CD14-positive monocyte (primary cell): ENCODE measurements at regions not wholly inside any gene's neighbourhood (a gene's known extent, or its start where the extent isn't known, plus 50 kb on each side); places are given as distances from the start of the nearest gene placed in this dataset.

Source experiments
- DNase-seq, 3 donors: peaks; one replicate each; pipeline ENCODE4 v3.0.0-alpha.2; 2011 to 2022
- H2AFZ ChIP-seq: 2 replicates; pipeline ENCODE4 v1.6.0; 2012; ENCODE audit warnings: mild to moderate bottlenecking, low read depth, low read length, inconsistent platforms; ENCODE audit not compliant: insufficient read depth, poor library complexity, severe bottlenecking
- H3K27ac ChIP-seq, 2 donors: 1 replicate in 1 of 2; 2 replicates in 1 of 2; pipeline ENCODE4 v1.5.1; 2012 to 2013; ENCODE audit warnings: low read length in 2 of 2, control low read depth in 1 of 2, inconsistent platforms in 1 of 2, low read depth in 1 of 2, mild to moderate bottlenecking in 1 of 2
- H3K27me3 ChIP-seq, 2 donors: one replicate each; pipeline versions ENCODE4 v1.6.0 to v1.6.1; 2011 to 2013; ENCODE audit warnings: low read length in 2 of 2; ENCODE audit not compliant: control insufficient read depth in 2 of 2, insufficient read depth in 2 of 2
- H3K36me3 ChIP-seq, 2 donors: replicated peaks in 1 of 2; 1 replicate in 1 of 2; 2 replicates in 1 of 2; pipeline versions ENCODE4 v1.5.1 to v1.6.1; 2012 to 2013; ENCODE audit warnings: low read length in 2 of 2, control low read depth in 1 of 2, inconsistent platforms in 1 of 2, mild to moderate bottlenecking in 1 of 2; ENCODE audit not compliant: insufficient read depth in 2 of 2, control insufficient read depth in 1 of 2
- H3K4me1 ChIP-seq, 2 donors: 1 replicate in 1 of 2; 2 replicates in 1 of 2; pipeline versions ENCODE4 v1.5.1 to v1.6.1; 2012 to 2013; ENCODE audit warnings: low read length in 2 of 2, control low read depth in 1 of 2, inconsistent platforms in 1 of 2, mild to moderate bottlenecking in 1 of 2, moderate library complexity in 1 of 2; ENCODE audit not compliant: insufficient read depth in 2 of 2, control insufficient read depth in 1 of 2
- H3K4me2 ChIP-seq: replicated peaks from 2 replicates; pipeline ENCODE3; 2012; ENCODE audit warnings: low read length, moderate library complexity, mild to moderate bottlenecking; ENCODE audit not compliant: poor library complexity, severe bottlenecking; ENCODE audit errors: extremely low read depth
- H3K4me3 ChIP-seq, 3 experiments: fragments of 200-600 bp in 1 of 3; sonication (generic) in 1 of 3; replicated peaks in 1 of 3; 1 replicate in 2 of 3; 2 replicates in 1 of 3; pipeline ENCODE4 v1.5.1; 2011 to 2013; ENCODE audit warnings: low read length in 3 of 3, mild to moderate bottlenecking in 3 of 3, control low read depth in 2 of 3, low read depth in 2 of 3, inconsistent platforms in 1 of 3, moderate library complexity in 1 of 3
- H3K79me2 ChIP-seq: 2 replicates; pipeline ENCODE4 v1.6.0; 2012; ENCODE audit warnings: mild to moderate bottlenecking, control low read depth, inconsistent platforms, low read length, moderate library complexity; ENCODE audit not compliant: insufficient read depth
- H3K9ac ChIP-seq: 2 replicates; pipeline ENCODE4 v1.6.0; 2017; ENCODE audit warnings: low read length, mild to moderate bottlenecking; ENCODE audit not compliant: insufficient read depth, poor library complexity, severe bottlenecking
- H3K9me3 ChIP-seq, 2 donors: replicated peaks in 1 of 2; 1 replicate in 1 of 2; 2 replicates in 1 of 2; pipeline versions ENCODE4 v1.5.1 to v1.6.1; 2012 to 2013; ENCODE audit warnings: low read length in 2 of 2, control low read depth in 1 of 2; ENCODE audit not compliant: control insufficient read depth in 1 of 2, insufficient read depth in 1 of 2
- H4K20me1 ChIP-seq: 2 replicates; pipeline ENCODE4 v1.6.0; 2012; ENCODE audit warnings: mild to moderate bottlenecking, low read length, control low read depth, moderate library complexity; ENCODE audit not compliant: insufficient read depth
- H3K27ac Mint-ChIP-seq, 7 donors: one replicate each; pipeline ENCODE4 v1.8.0; 2020; ENCODE audit warnings: mild to moderate bottlenecking in 7 of 7, mixed read lengths in 7 of 7, moderate library complexity in 6 of 7, inconsistent platforms in 2 of 7
- H3K27me3 Mint-ChIP-seq, 3 donors: one replicate each; pipeline ENCODE4 v1.8.0; 2021 to 2022; ENCODE audit warnings: low read depth in 3 of 3, mild to moderate bottlenecking in 3 of 3, mixed read lengths in 3 of 3, moderate library complexity in 3 of 3, inconsistent platforms in 1 of 3
- H3K36me3 Mint-ChIP-seq, 2 donors: one replicate each; pipeline ENCODE4 v1.8.0; 2020; ENCODE audit warnings: mixed read lengths in 2 of 2, inconsistent platforms in 1 of 2, mild to moderate bottlenecking in 1 of 2
- H3K4me1 Mint-ChIP-seq: one replicate; pipeline ENCODE4 v1.8.0; 2020; ENCODE audit warnings: mild to moderate bottlenecking, mixed read lengths
- H3K4me3 Mint-ChIP-seq, 2 donors: one replicate each; pipeline ENCODE4 v1.8.0; 2020; ENCODE audit warnings: mild to moderate bottlenecking in 2 of 2, mixed read lengths in 2 of 2, moderate library complexity in 1 of 2
- H3K9me3 Mint-ChIP-seq, 7 donors: one replicate each; pipeline ENCODE4 v1.8.0; 2020 to 2022; ENCODE audit warnings: mixed read lengths in 7 of 7, mild to moderate bottlenecking in 6 of 7, moderate library complexity in 6 of 7, inconsistent platforms in 2 of 7
- WGBS: methylation state at CpG from one replicate; pipeline ENCODE4 v1.1.5; 2013; ENCODE audit warnings: missing lambda C conversion rate; ENCODE audit not compliant: insufficient coverage; 5-methylcytosine and 5-hydroxymethylcytosine counted together
- intact Hi-C, 2 donors: fragments of 100-400 bp; cut with micrococcal nuclease; formaldehyde crosslinking; loops; one replicate each; pipeline versions ENCODE4 v1.15.0 to v1.15.1; 2023
- TF ChIP-seq, protein P1 (sequence below): fragments of 200-600 bp; IDR thresholded peaks from one replicate; pipeline ENCODE4 v1.8.0; 2022; ENCODE audit warnings: antibody characterized with exemption, mild to moderate bottlenecking

DNA sequence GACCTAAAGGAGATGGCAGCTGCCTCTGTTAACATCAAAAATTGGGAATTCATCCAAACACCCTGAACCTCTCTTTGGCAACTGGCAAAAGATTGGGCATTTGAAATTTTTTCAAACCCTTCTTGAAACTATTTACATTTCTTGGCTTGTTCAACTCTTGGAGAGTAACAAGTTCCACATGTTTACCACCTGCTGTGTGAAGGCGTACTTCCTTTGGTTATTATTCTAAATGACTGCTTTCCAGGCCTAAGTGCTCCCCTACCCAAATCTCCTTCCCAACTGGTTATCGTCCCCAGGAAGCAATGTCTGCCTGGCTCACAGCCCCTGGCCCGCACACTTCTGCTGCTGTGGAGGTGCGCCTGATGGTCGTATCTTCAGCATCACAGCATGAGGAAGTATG is 422.7 kb downstream of the DMAC1 start:
- no peaks in the 10 kb centered on the region for H3K27me3 Mint-ChIP-seq
- no peak overlapping the region for H3K27ac Mint-ChIP-seq
- 92% methylated on average over 2 of the region's 5 CpGs for WGBS
- peaks cover 0 to 3% of the 10 kb centered on the region in 2 donors for H3K9me3 ChIP-seq
- intact Hi-C loops, result no loop called here
- H3K36me3 ChIP-seq, result no peaks in the 10 kb centered on the region
- H3K9me3 Mint-ChIP-seq, result peaks cover 0 to 10% (median 4%) of the 10 kb centered on the region in 7 donors
- no peaks in the 10 kb centered on the region for H3K4me1 ChIP-seq
- H3K9ac ChIP-seq, result no peak overlapping the region
- no peaks in the 10 kb centered on the region for H3K4me1 Mint-ChIP-seq
- H3K79me2 ChIP-seq, result no peaks in the 10 kb centered on the region
- no peaks in the 10 kb centered on the region for H3K27me3 ChIP-seq
- no peak overlapping the region for H3K4me3 ChIP-seq
- TF ChIP-seq, protein P1, sequence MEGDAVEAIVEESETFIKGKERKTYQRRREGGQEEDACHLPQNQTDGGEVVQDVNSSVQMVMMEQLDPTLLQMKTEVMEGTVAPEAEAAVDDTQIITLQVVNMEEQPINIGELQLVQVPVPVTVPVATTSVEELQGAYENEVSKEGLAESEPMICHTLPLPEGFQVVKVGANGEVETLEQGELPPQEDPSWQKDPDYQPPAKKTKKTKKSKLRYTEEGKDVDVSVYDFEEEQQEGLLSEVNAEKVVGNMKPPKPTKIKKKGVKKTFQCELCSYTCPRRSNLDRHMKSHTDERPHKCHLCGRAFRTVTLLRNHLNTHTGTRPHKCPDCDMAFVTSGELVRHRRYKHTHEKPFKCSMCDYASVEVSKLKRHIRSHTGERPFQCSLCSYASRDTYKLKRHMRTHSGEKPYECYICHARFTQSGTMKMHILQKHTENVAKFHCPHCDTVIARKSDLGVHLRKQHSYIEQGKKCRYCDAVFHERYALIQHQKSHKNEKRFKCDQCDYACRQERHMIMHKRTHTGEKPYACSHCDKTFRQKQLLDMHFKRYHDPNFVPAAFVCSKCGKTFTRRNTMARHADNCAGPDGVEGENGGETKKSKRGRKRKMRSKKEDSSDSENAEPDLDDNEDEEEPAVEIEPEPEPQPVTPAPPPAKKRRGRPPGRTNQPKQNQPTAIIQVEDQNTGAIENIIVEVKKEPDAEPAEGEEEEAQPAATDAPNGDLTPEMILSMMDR, result no peak
- H3K4me2 ChIP-seq, result no peak overlapping the region
- no peaks in the 10 kb centered on the region for H4K20me1 ChIP-seq
- no peak overlapping the region for H3K4me3 Mint-ChIP-seq
- H2AFZ ChIP-seq, result no peak overlapping the region
- H3K36me3 Mint-ChIP-seq, result no peaks in the 10 kb centered on the region
- no peak overlapping the region for H3K27ac ChIP-seq
- DNase-seq, result no peak

DNA sequence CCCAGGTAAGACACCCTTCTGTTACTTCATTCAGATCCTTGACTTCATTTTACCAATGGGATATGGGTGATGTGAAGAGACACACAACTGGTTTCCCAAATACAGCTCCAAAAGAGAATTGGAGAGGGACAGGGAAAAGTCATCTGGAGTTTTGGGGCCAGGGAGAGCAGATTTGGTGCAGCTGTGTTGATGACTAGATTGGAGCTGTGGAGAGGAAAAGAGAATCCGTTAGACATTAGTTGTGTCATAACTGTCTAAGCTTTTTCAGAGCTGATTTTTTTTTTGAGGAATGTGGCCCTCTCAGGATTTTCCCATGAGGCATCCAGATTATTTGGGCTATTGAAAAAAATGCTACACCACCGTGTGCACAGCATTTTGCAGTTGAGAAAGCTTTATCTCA is 423.4 kb downstream of the DMAC1 start:
- H3K9ac ChIP-seq, result no peak overlapping the region
- H3K36me3 ChIP-seq, result no peaks in the 10 kb centered on the region
- H3K9me3 ChIP-seq, result peaks cover 0 to 3% of the 10 kb centered on the region in 2 donors
- no peak overlapping the region for H2AFZ ChIP-seq
- TF ChIP-seq, protein P1, result no peak
- Mint-ChIP-seq H3K27ac (no peak overlapping the region), H3K4me3 (no peak overlapping the region), H3K27me3 (no peaks in the 10 kb centered on the region), H3K36me3 (no peaks in the 10 kb centered on the region), H3K9me3 (peaks cover 0 to 10% (median 4%) of the 10 kb centered on the region in 7 donors), H3K4me1 (no peaks in the 10 kb centered on the region)
- no peaks in the 10 kb centered on the region for H3K27me3 ChIP-seq
- H3K4me2 ChIP-seq, result no peak overlapping the region
- intact Hi-C loops, result no loop called here
- H3K27ac ChIP-seq, result no peak overlapping the region
- no peaks in the 10 kb centered on the region for H3K79me2 ChIP-seq
- no peak for DNase-seq
- H3K4me1 ChIP-seq, result no peaks in the 10 kb centered on the region
- WGBS, result 100% methylated on average over 1 of the region's 2 CpGs
- H3K4me3 ChIP-seq, result no peak overlapping the region
- no peaks in the 10 kb centered on the region for H4K20me1 ChIP-seq
